GM06990 (cell line): ENCODE measurements at regions not wholly inside any gene's neighbourhood (a gene's known extent, or its start where the extent isn't known, plus 50 kb on each side); places are given as distances from the start of the nearest gene placed in this dataset.

Experiments
- DNase-seq: peaks from one replicate; pipeline ENCODE4 v3.0.0-alpha.2; 2011; ENCODE audit not compliant: insufficient read length; ENCODE audit errors: extremely low read depth
- H3K27me3 ChIP-seq: replicated peaks from 2 replicates; pipeline ENCODE4 v1.6.0; 2011; ENCODE audit warnings: low read length; ENCODE audit not compliant: control insufficient read depth, insufficient read depth
- H3K36me3 ChIP-seq: 2 replicates; pipeline ENCODE4 v1.5.1; 2011; ENCODE audit warnings: low read length; ENCODE audit not compliant: control insufficient read depth, insufficient read depth
- H3K4me3 ChIP-seq: replicated peaks from 2 replicates; pipeline ENCODE4 v1.5.1; 2011; ENCODE audit warnings: low read depth, mild to moderate bottlenecking, control low read depth, low read length
- TF ChIP-seq, protein P1 (sequence below): IDR thresholded peaks from 2 replicates; pipeline ENCODE4 v1.5.1; 2011; ENCODE audit warnings: low read length, control low read depth, mild to moderate bottlenecking, inconsistent platforms; ENCODE audit not compliant: insufficient read depth, poor library complexity, severe bottlenecking

DNA sequence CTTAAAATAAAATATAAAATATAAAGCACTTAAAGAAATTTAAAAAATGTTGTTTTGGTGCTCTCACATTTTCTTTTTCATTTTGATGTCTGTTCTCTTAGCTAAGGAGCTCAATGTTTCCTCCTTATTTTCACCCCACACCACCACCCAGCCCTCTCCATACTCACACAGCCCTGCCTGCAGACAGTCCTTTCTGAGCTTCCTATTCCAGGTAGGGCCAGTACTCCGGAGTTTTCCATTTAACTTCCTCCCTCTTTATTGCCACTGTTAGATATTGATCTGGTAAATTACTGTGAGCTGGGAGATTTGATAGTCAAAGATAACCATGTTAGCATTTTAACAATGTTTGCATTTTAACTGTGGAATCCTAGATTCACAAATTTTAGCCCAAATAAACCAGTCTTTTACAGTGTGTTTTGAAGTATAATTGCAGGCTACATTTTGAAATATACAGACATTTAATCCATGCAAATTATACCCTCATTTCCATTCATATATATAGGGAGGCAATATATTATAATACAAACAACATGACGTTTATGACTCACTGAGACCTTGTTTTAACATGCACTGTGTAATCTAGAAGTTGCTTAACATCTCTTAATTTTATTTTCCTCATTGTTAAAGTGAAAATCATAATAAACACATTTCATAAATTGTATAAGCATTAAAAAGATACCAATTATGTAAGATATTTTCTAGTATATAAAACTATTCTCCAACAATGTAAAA lies 927.1 kb downstream of the NR2F1-AS1 start:
- no peaks in the 10 kb centered on the region for H3K36me3 ChIP-seq
- no peaks in the 10 kb centered on the region for H3K27me3 ChIP-seq
- TF ChIP-seq, protein P1, sequence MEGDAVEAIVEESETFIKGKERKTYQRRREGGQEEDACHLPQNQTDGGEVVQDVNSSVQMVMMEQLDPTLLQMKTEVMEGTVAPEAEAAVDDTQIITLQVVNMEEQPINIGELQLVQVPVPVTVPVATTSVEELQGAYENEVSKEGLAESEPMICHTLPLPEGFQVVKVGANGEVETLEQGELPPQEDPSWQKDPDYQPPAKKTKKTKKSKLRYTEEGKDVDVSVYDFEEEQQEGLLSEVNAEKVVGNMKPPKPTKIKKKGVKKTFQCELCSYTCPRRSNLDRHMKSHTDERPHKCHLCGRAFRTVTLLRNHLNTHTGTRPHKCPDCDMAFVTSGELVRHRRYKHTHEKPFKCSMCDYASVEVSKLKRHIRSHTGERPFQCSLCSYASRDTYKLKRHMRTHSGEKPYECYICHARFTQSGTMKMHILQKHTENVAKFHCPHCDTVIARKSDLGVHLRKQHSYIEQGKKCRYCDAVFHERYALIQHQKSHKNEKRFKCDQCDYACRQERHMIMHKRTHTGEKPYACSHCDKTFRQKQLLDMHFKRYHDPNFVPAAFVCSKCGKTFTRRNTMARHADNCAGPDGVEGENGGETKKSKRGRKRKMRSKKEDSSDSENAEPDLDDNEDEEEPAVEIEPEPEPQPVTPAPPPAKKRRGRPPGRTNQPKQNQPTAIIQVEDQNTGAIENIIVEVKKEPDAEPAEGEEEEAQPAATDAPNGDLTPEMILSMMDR = no peak
- DNase-seq = no peak
- no peak overlapping the region for H3K4me3 ChIP-seq

GRCh38 chr5:92652756-92653155 lies 928.3 kb downstream of the NR2F1-AS1 start:
- DNase-seq = no peak
- H3K36me3 ChIP-seq = no peaks in the 10 kb centered on the region
- H3K4me3 ChIP-seq = no peak overlapping the region
- TF ChIP-seq, protein P1 = no peak
- no peaks in the 10 kb centered on the region for H3K27me3 ChIP-seq

GRCh38 chr5:92644266-92644886 lies 936.6 kb downstream of the NR2F1-AS1 start:
- no peak overlapping the region for H3K4me3 ChIP-seq
- no peaks in the 10 kb centered on the region for H3K36me3 ChIP-seq
- no peak for DNase-seq
- no peaks in the 10 kb centered on the region for H3K27me3 ChIP-seq
- TF ChIP-seq, protein P1 = no peak

DNA sequence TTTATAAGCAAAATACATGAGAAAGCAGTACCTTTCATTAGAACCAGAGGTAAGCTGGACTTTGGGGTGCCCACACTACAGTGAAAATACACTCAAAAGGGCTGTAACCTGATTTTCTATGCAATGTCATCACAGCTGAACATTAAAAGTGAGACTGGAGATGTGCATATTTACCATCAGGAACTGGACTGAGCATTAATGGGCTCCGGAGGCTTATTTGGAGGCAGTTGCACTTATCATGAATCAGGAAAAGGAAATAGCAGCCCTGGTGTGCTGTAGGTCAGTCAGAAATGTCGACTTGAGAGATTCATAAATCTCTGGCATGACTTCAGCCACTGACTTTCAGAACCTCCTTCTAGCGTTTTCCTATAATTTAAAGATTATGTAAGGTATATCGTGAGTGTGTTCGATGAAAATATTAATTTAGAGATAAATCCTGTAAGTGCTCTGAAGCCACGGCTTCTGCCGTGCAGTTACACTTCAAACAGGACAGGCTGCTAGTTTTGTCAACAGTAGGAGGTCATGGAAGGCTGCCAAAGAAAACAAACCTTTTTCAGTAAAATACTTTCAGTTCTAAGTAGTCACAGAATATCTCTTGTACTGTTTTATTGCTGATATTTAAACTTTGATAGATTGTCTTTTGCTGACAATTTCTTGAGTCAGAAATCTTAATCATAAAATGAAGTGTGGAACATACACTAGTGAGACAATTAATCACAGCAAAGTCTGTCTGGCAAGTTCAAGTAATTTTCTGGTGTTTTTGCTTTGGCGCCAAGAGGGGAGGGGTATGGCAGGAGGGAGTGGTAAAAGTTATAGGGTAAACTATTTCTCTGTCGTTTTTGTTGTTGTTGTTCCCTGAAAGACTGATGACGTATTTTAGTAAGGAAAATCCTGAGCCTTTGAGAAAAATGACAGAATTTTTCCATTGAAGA lies 939.7 kb downstream of the NR2F1-AS1 start:
- no peak for DNase-seq
- no peaks in the 10 kb centered on the region for H3K36me3 ChIP-seq
- TF ChIP-seq, protein P1 = no peak
- H3K27me3 ChIP-seq = no peaks in the 10 kb centered on the region
- H3K4me3 ChIP-seq = no peak overlapping the region

GRCh38 chr5:92640340-92640739 lies 940.7 kb downstream of the NR2F1-AS1 start:
- Histone ChIP-seq H3K36me3 (no peaks in the 10 kb centered on the region), H3K4me3 (no peak overlapping the region), H3K27me3 (no peaks in the 10 kb centered on the region)
- TF ChIP-seq, protein P1 = no peak
- no peak for DNase-seq
